GM13977 (cell line): ENCODE measurements at regions not wholly inside any gene's neighbourhood (a gene's known extent, or its start where the extent isn't known, plus 50 kb on each side); places are given as distances from the start of the nearest gene placed in this dataset.

ENCODE experiments used
- DNase-seq: peaks from one replicate; pipeline ENCODE4 v3.0.0; 2012; ENCODE audit warnings: low spot score
- CTCF ChIP-seq: IDR thresholded peaks from 2 replicates; pipeline ENCODE4 v1.5.1; 2012; ENCODE audit warnings: mild to moderate bottlenecking, control low read depth; ENCODE audit not compliant: insufficient read depth; ENCODE audit errors: extremely low read depth, missing control alignments
- in situ Hi-C: fragments of 300-500 bp; cut with MboI; formaldehyde crosslinking; loops from one replicate; pipeline ENCODE4 v1.12.0; 2022; ENCODE audit warnings: low sequenced_read_pairs, low pct_unique_long_range_greater_than_20kb, mixed read lengths, inconsistent platforms; ENCODE audit not compliant: unreplicated experiment

- TF ChIP-seq CTCF, result no peak
- in situ Hi-C loops, result no loop called here
- no peak for DNase-seq
Observed at GRCh38 chr9:22256381-22256780, 190.2 kb upstream of the DMRTA1 start.

DNA sequence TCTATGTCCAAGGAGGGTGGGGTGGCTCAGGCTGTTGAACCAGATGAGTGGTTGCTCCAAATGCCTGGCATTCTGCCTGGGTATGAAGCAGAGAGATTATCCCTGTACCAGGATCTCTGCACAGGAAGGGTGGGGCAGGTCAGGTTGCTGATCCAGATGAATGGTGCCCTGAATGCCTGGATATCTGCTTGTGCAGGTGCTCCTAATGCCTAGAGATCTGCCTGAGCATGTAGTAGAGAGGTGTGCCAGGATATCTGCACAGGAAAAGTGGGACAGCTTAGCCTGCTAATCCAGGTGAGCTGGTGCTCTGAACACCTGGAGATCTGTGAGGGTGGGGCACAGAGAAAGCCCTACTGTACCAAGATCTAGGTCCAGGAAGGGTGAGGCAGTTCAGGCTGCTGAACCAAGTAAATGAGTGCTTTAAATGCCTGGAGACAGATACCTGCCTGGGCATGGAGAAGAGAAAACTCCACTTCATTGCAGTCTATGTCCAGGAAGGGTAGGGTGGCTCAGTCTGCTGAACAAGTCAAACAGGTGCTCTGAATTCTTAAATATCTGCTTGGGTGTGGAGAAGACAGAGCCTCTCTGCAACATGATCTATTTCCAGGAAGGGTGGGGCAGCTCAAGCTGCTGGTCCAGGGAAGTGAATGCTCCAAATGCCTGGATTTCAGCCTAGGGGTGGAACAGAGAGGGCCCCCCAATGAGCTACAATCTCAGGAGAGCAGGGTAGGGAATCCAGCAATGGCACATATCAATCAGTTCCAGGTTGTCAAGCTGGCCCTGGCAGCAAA, 189.4 kb upstream of the DMRTA1 start:
- TF ChIP-seq CTCF, result no peak
- DNase-seq, result no peak
- in situ Hi-C loops, result no loop called here

DNA sequence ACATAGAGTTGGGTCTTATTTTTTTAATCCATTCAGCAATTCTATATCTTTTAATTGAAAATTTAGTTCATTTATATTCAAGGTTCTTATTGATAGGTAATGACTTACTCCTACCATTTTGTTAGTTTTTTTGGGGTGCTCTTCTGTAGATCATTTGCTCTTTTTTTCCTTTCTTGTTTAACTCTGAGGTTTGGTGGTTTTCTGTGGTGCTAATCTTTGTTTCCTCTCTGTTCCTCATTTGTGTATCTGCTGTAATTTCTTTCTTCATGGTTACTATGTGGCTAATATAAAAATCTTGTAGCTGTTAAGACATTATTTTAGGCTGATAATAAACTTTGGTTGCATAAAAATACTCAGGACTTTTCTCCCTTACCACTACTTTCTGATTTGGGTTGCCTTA, 181.6 kb upstream of the DMRTA1 start:
- no peak for TF ChIP-seq CTCF
- no peak for DNase-seq
- in situ Hi-C loops, result no loop called here

- TF ChIP-seq CTCF, result no peak
- no peak for DNase-seq
- in situ Hi-C loops, result no loop called here
Observed at GRCh38 chr9:22265534-22265933, 181.1 kb upstream of the DMRTA1 start.

DNA sequence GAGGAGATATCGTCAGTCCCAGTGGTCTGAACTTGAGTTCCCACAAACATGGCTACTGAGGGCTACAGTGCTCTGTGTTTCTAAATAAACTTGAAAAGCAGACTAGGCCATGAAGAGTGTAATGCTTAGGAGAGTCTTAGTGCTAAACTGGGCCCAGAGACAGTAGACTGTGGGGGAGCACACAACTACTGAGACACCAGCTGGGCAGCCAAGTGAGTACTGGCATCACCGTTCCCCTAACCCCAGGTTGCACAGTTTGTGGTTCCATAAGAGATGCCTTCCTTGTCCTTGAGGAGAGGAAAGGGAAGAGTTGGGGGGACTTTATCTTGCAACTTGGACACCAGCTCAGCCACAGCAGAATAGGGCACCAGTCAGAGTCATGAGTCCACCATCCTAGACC, 172.1 kb upstream of the DMRTA1 start:
- no peak for DNase-seq
- in situ Hi-C loops, result no loop called here
- TF ChIP-seq CTCF, result no peak

- TF ChIP-seq CTCF, result no peak
- in situ Hi-C loops, result no loop called here
- no peak for DNase-seq
Observed at GRCh38 chr9:22278426-22278825, 168.2 kb upstream of the DMRTA1 start.
